Transverse colon (tissue), 4 donors: ENCODE measurements at regions not wholly inside any gene's neighbourhood (a gene's known extent, or its start where the extent isn't known, plus 50 kb on each side); places are given as distances from the start of the nearest gene placed in this dataset.

ENCODE experiments used
- DNase-seq: peaks from one replicate; pipeline ENCODE4 v3.0.0-alpha.2; 2019
- H3K27ac ChIP-seq, 4 donors: fragments of 200-600 bp; sonication (generic); 2 replicates each; pipeline ENCODE4 v1.5.1; 2016 to 2018; ENCODE audit warnings: inconsistent platforms in 4 of 4
- H3K27me3 ChIP-seq: fragments of 200-600 bp; sonication (generic); 2 replicates; pipeline ENCODE4 v1.5.1; 2017; ENCODE audit warnings: inconsistent platforms
- H3K36me3 ChIP-seq, 4 donors: fragments of 200-600 bp; sonication (generic); 2 replicates each; pipeline ENCODE4 v1.5.1; 2017 to 2019; ENCODE audit warnings: inconsistent platforms in 4 of 4
- H3K4me1 ChIP-seq, 4 donors: fragments of 200-600 bp; sonication (generic); 2 replicates each; pipeline ENCODE4 v1.5.1; 2017 to 2020; ENCODE audit warnings: inconsistent platforms in 4 of 4
- H3K4me3 ChIP-seq, 4 donors: fragments of 200-600 bp; sonication (generic); 1 replicate in 1 of 4; 2 replicates in 3 of 4; pipeline versions ENCODE4 v1.5.1 to v1.6.1; 2017 to 2019; ENCODE audit warnings: inconsistent platforms in 4 of 4
- H3K9me3 ChIP-seq, 2 donors: fragments of 200-600 bp; sonication (generic); 2 replicates each; pipeline ENCODE4 v1.5.1; 2017 to 2019; ENCODE audit warnings: inconsistent platforms in 2 of 2
- CTCF ChIP-seq, 5 experiments: fragments of 200-600 bp in 3 of 5; fragments of 450-650 bp in 2 of 5; sonication (generic) in 3 of 5; IDR thresholded peaks; 1 replicate in 2 of 5; 2 replicates in 3 of 5; pipeline ENCODE4 v1.5.1; 2016 to 2017; ENCODE audit warnings: antibody characterized with exemption in 5 of 5, inconsistent platforms in 3 of 5, mild to moderate bottlenecking in 2 of 5, moderate library complexity in 1 of 5
- EP300 ChIP-seq: sonication (generic); formaldehyde crosslinking; IDR thresholded peaks from one replicate; pipeline ENCODE4 v1.6.1; 2017; ENCODE audit warnings: antibody characterized with exemption, low read depth
- POLR2A ChIP-seq: fragments of 450-650 bp; IDR thresholded peaks from one replicate; pipeline ENCODE4 v1.6.1; 2016; ENCODE audit warnings: antibody characterized with exemption, mild to moderate bottlenecking, moderate library complexity
- POLR2AphosphoS5 ChIP-seq, 3 donors: sonication (generic); formaldehyde crosslinking; IDR thresholded peaks; one replicate each; pipeline ENCODE4 v1.6.1; 2016; ENCODE audit warnings: antibody characterized with exemption in 3 of 3
- WGBS, 2 donors: methylation state at CpG; one replicate each; pipeline ENCODE4 v1.1.5; 2018; ENCODE audit warnings: low coverage in 1 of 2; 5-methylcytosine and 5-hydroxymethylcytosine counted together
- in situ Hi-C, 4 donors: fragments of 200-750 bp; cut with MboI; loops; one replicate each; pipeline versions ENCODE4 v1.15.0 to v1.15.1; 2017; ENCODE audit warnings: low sequenced_read_pairs in 3 of 4, low pct_ligation_motif_present in 1 of 4, low pct_unique_long_range_greater_than_20kb in 1 of 4
- intact Hi-C: fragments of 100-400 bp; cut with DNase I; formaldehyde crosslinking; loops from one replicate; pipeline ENCODE4 v1.15.1; 2023; ENCODE audit warnings: low total_unique reads

- H3K4me3 ChIP-seq: no peak overlapping the region
- in situ Hi-C loops: no loop called here
- no peaks in the 10 kb centered on the region for H3K9me3 ChIP-seq
- no peaks in the 10 kb centered on the region for H3K4me1 ChIP-seq
- no peaks in the 10 kb centered on the region for H3K36me3 ChIP-seq
- H3K27me3 ChIP-seq: peaks cover 7% of the 10 kb centered on the region
- no peak for TF ChIP-seq POLR2AphosphoS5 (IDR thresholded peaks at IDR 0.05)
- no peak for TF ChIP-seq EP300
- TF ChIP-seq POLR2A: no peak
- TF ChIP-seq CTCF (IDR thresholded peaks at IDR 0.05): no peak
- 80 to 81% methylated on average over 7 of the region's 7 CpGs for WGBS, 2 donors
- intact Hi-C loops: no loop called here
- H3K27ac ChIP-seq: no peak overlapping the region
- DNase-seq: no peak
Measured at GRCh38 chr15:20646529-20647142, 105.0 kb upstream of the GOLGA6L6 start.

- no peaks in the 10 kb centered on the region for H3K36me3 ChIP-seq
- DNase-seq: peak; percentile 31
- peaks cover 7% of the 10 kb centered on the region for H3K27me3 ChIP-seq
- H3K27ac ChIP-seq: no peak overlapping the region
- 46 to 70% methylated on average over 4 to 5 of the region's 5 CpGs for WGBS, 2 donors
- no peak for TF ChIP-seq POLR2A
- TF ChIP-seq CTCF (IDR thresholded peaks at IDR 0.05): no peak
- no peak for TF ChIP-seq POLR2AphosphoS5 (IDR thresholded peaks at IDR 0.05)
- TF ChIP-seq EP300: no peak
- no peaks in the 10 kb centered on the region for H3K4me1 ChIP-seq
- no peaks in the 10 kb centered on the region for H3K9me3 ChIP-seq
- in situ Hi-C loops (no loop called here), intact Hi-C loops (no loop called here)
- no peak overlapping the region for H3K4me3 ChIP-seq
Measured at GRCh38 chr15:20645956-20646355, 104.4 kb upstream of the GOLGA6L6 start.

GRCh38 chr15:20644896-20645295, 103.3 kb upstream of the GOLGA6L6 start:
- H3K27ac ChIP-seq: no peak overlapping the region
- intact Hi-C loops (no loop called here), in situ Hi-C loops (no loop called here)
- no peaks in the 10 kb centered on the region for H3K36me3 ChIP-seq
- TF ChIP-seq EP300 (no peak), POLR2AphosphoS5 (IDR thresholded peaks at IDR 0.05) (no peak), CTCF (IDR thresholded peaks at IDR 0.05) (no peak), POLR2A (no peak)
- H3K27me3 ChIP-seq: peaks cover 7% of the 10 kb centered on the region
- no peaks in the 10 kb centered on the region for H3K9me3 ChIP-seq
- no peak for DNase-seq
- H3K4me1 ChIP-seq: no peaks in the 10 kb centered on the region
- no peak overlapping the region for H3K4me3 ChIP-seq
- WGBS, 2 donors: 57 to 66% methylated on average over 3 of the region's 3 CpGs

GRCh38 chr15:20643829-20644425, 102.3 kb upstream of the GOLGA6L6 start:
- TF ChIP-seq EP300 (no peak), POLR2AphosphoS5 (IDR thresholded peaks at IDR 0.05) (no peak), POLR2A (no peak), CTCF (IDR thresholded peaks at IDR 0.05) (no peak)
- no peak overlapping the region for H3K4me3 ChIP-seq
- intact Hi-C loops: no loop called here
- WGBS, 2 donors: 60 to 75% methylated on average over 3 of the region's 3 CpGs
- no peak for DNase-seq
- H3K27me3 ChIP-seq: peaks cover 7% of the 10 kb centered on the region
- H3K27ac ChIP-seq: no peak overlapping the region
- in situ Hi-C loops: no loop called here
- no peaks in the 10 kb centered on the region for H3K4me1 ChIP-seq
- H3K9me3 ChIP-seq: no peaks in the 10 kb centered on the region
- H3K36me3 ChIP-seq: no peaks in the 10 kb centered on the region
